ENCODE measurements at regions not wholly inside any gene's neighbourhood (a gene's known extent, or its start where the extent isn't known, plus 50 kb on each side); places are given as distances from the start of the nearest gene placed in this dataset.

DNA sequence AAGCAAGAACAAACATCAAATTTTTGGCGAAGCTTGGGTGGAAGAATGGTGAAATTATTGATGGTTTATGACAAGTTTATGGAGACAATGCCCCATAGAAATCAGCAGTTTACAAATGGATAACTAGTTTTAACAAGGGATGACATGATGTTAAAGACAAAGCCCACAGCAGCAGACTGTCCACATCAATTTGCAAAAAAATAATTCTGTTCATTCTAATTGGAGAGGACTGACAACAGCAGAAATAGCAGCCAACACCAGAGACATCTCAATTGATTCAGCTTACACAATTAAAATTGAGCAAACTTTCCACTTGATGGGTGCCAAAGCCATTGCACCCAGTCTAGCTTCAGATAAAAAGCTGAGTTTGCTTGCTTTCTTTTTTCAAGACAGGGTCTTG lies 82.7 kb upstream of the STK32A start:
- TF ChIP-seq, protein P1, sequence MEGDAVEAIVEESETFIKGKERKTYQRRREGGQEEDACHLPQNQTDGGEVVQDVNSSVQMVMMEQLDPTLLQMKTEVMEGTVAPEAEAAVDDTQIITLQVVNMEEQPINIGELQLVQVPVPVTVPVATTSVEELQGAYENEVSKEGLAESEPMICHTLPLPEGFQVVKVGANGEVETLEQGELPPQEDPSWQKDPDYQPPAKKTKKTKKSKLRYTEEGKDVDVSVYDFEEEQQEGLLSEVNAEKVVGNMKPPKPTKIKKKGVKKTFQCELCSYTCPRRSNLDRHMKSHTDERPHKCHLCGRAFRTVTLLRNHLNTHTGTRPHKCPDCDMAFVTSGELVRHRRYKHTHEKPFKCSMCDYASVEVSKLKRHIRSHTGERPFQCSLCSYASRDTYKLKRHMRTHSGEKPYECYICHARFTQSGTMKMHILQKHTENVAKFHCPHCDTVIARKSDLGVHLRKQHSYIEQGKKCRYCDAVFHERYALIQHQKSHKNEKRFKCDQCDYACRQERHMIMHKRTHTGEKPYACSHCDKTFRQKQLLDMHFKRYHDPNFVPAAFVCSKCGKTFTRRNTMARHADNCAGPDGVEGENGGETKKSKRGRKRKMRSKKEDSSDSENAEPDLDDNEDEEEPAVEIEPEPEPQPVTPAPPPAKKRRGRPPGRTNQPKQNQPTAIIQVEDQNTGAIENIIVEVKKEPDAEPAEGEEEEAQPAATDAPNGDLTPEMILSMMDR (conservative IDR thresholded peaks at IDR 0.05): no peak
- TF ChIP-seq ZFX (IDR thresholded peaks at IDR 0.05): no peak

Measured in C4-2B (cell line).